ENCODE measurements at regions not wholly inside any gene's neighbourhood (a gene's known extent, or its start where the extent isn't known, plus 50 kb on each side); places are given as distances from the start of the nearest gene placed in this dataset.
A peak's percentile ranks its signal among the peaks of the same experiment; 100 is the strongest.
"Not testable (repeated sequence)": the region's sequence is repeated elsewhere in the genome, so short reads cannot be mapped to it uniquely, and the experiment has no call there.

DNA sequence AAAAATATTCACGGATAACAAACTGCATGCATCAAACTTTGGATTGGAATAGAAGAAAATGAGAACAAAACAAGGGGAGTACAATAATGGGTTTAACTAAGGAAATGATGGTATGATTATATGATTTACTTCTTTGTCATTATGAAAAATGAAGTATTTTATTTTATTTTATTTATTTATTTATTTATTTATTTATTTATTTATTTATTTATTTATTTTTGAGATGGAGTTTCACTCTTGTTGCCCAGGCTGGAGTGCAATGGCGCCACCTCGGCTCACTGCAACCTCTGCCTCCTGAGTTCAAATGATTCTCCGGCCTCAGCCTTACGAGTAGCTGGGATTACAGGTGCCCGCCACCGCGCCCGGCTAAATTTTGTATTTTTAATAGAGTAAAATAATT, 234.1 kb upstream of the SEMA3C start:
- in situ Hi-C loops (cut with MboI; ENCODE audit: low sequenced_read_pairs); H3K4me3 ChIP-seq: not testable (repeated sequence)

DNA sequence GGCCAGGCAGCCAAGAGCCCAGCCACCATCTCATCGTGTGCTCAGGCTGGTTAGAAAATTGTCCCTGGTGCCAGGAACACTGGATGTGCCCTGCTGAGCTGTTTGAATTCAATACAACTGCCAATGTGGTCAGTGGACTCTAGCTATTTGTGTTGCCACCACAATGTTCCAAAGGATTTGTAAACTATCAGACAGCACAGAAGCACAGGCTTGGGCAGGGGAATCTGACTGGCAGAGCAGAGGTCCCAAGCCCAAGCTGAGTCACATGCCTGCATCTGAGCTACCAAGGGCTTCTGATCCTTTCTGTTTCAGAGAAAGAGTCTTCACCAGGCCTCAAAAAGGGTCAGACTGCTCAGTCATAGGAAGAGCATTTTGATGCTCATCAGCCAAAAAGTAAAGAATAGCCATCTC, 232.1 kb upstream of the SEMA3C start:
- no peak overlapping the region for H3K4me3 ChIP-seq
- in situ Hi-C loops (cut with MboI; ENCODE audit: low sequenced_read_pairs) = no loop called here
- DNase-seq (ENCODE audit: low spot score in 2 of 2) = no peak
- no peaks in the 10 kb centered on the region for H3K9me3 ChIP-seq
- H3K27me3 ChIP-seq (ENCODE audit: low read depth) = no peaks in the 10 kb centered on the region
- H3K4me1 ChIP-seq = peaks cover 20% of the 10 kb centered on the region
- H3K36me3 ChIP-seq (replicated peaks) = no peaks in the 10 kb centered on the region

More for the DNA sequence above, 234.1 kb upstream of the SEMA3C start:
- peaks cover 32% of the 10 kb centered on the region for H3K4me1 ChIP-seq
- not testable (repeated sequence) for H3K27me3 ChIP-seq (ENCODE audit: low read depth); DNase-seq (ENCODE audit: low spot score in 2 of 2); H3K36me3 ChIP-seq (replicated peaks); H3K9me3 ChIP-seq

DNA sequence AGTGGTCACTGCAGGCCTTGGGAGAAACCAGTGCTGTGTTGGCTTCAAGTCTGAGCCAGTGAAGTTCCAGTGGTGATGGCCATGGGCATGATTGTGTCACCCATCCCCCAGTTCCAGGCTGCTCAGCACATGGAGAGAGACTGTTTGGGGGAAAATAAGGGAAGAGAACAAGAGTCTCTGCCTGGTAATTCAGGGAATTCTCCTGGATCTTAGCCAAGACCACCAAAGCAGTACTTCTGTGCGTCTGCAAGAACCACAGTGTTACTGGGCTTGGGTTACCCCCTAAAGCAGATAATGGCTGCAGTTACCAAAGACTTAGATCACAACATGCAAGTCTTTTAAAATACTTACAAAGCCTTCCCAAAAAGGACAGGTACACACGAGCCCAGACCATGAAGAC, 225.0 kb upstream of the SEMA3C start:
- no peaks in the 10 kb centered on the region for H3K36me3 ChIP-seq (replicated peaks)
- no peaks in the 10 kb centered on the region for H3K9me3 ChIP-seq
- peaks cover 7% of the 10 kb centered on the region; the same call in 1 of the 2 replicates for H3K4me1 ChIP-seq
- H3K27me3 ChIP-seq (ENCODE audit: low read depth) = no peaks in the 10 kb centered on the region
- no peak overlapping the region for H3K4me3 ChIP-seq
- in situ Hi-C loops (cut with MboI; ENCODE audit: low sequenced_read_pairs) = no loop called here
- no peak for DNase-seq (ENCODE audit: low spot score in 2 of 2)

DNA sequence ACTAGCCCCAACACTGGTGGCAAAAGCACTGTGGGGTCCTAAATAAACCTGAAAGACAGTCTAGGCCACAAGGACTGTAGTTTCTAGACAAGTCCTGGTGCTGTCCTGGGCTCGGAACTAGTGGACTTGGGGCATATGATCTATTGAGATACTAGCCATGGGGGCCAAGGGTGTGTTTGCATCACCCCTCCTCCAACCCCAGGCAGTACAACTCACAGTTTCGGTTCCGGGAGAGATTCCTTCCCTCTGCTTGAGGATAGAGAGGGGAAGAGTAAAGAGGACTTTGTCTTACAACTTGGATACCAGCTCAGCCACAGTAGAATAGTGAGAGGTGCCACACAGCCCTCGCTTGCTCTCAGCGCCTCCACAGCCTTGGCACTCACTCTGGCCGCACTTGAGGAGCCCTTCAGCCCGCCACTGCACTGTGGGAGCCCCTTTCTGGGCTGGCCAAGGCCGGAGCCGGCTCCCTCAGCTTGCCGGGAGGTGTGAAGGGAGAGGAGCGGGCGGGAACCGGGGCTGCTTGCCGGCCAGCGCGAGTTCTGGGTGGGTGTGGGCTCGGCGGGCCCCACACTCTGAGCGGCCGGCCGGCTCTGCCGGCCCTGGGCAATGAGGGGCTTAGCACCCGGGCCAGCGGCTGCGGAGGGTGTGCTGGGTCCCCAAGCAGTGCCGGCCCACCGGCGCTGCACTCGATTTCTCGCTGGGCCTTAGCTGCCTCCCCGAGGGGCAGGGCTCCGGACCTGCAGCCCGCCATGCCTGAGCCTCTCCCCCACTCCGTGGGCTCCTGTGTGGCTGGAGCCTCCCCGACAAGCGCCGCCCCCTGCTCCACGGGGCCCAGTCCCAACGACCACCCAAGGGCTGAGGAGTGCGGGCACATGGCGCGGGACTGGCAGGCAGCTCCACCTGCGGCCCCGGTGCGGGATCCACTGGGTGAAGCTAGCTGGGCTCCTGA, 222.7 kb upstream of the SEMA3C start:
- DNase-seq (ENCODE audit: low spot score in 2 of 2); H3K36me3 ChIP-seq (replicated peaks); H3K9me3 ChIP-seq; H3K4me1 ChIP-seq; H3K4me3 ChIP-seq; H3K27me3 ChIP-seq (ENCODE audit: low read depth); in situ Hi-C loops (cut with MboI; ENCODE audit: low sequenced_read_pairs): not testable (repeated sequence)

GRCh38 chr7:81140775-81141174, 221.9 kb upstream of the SEMA3C start:
- Histone ChIP-seq H3K27me3 (ENCODE audit: low read depth) (no peaks in the 10 kb centered on the region), H3K4me1 (no peaks in the 10 kb centered on the region), H3K4me3 (no peak overlapping the region), H3K9me3 (no peaks in the 10 kb centered on the region), H3K36me3 (replicated peaks) (no peaks in the 10 kb centered on the region)
- in situ Hi-C loops (cut with MboI; ENCODE audit: low sequenced_read_pairs) = no loop called here
- no peak for DNase-seq (ENCODE audit: low spot score in 2 of 2)

GRCh38 chr7:81140252-81140651, 221.4 kb upstream of the SEMA3C start:
- Histone ChIP-seq H3K36me3 (replicated peaks) (no peaks in the 10 kb centered on the region), H3K4me1 (no peaks in the 10 kb centered on the region), H3K9me3 (no peaks in the 10 kb centered on the region), H3K27me3 (ENCODE audit: low read depth) (no peaks in the 10 kb centered on the region), H3K4me3 (no peak overlapping the region)
- in situ Hi-C loops (cut with MboI; ENCODE audit: low sequenced_read_pairs) = no loop called here
- DNase-seq (ENCODE audit: low spot score in 2 of 2) = no peak

- in situ Hi-C loops (cut with MboI; ENCODE audit: low sequenced_read_pairs) = no loop called here
- H3K4me3 ChIP-seq = no peak overlapping the region
- H3K9me3 ChIP-seq = no peaks in the 10 kb centered on the region
- no peaks in the 10 kb centered on the region for H3K4me1 ChIP-seq
- no peaks in the 10 kb centered on the region for H3K27me3 ChIP-seq (ENCODE audit: low read depth)
- H3K36me3 ChIP-seq (replicated peaks) = no peaks in the 10 kb centered on the region
- no peak for DNase-seq (ENCODE audit: low spot score in 2 of 2)
These were observed 220.0 kb upstream of the SEMA3C start for GRCh38 chr7:81138870-81139269.

GRCh38 chr7:81135324-81135723, 216.5 kb upstream of the SEMA3C start:
- H3K4me3 ChIP-seq = no peak overlapping the region
- DNase-seq (ENCODE audit: low spot score in 2 of 2) = no peak
- in situ Hi-C loops (cut with MboI; ENCODE audit: low sequenced_read_pairs) = no loop called here
- H3K36me3 ChIP-seq (replicated peaks) = no peaks in the 10 kb centered on the region
- H3K9me3 ChIP-seq = no peaks in the 10 kb centered on the region
- no peaks in the 10 kb centered on the region for H3K4me1 ChIP-seq
- H3K27me3 ChIP-seq (ENCODE audit: low read depth) = no peaks in the 10 kb centered on the region

DNA sequence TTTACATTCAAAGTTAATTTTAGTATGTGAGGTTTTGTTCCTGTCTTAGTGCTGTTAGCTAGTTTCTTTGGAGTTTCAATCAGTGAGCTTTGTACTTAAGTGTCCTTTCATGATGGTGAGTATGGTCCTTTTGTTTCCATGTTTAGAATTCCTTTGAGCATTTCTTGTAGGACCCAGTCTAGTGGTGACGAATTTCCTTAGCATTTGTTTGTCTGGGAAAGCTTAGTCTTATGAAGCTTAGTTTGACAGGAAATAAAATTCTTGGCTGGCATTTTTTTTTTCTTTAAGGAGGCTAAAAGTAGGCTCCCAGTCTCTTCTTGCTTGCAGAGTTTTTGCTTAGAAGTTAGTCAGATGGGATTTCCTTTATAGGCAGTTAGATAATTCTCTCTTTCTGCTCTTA, 209.2 kb upstream of the SEMA3C start:
- Histone ChIP-seq H3K9me3 (peaks cover 3% of the 10 kb centered on the region), H3K36me3 (replicated peaks) (no peaks in the 10 kb centered on the region), H3K4me3 (no peak overlapping the region), H3K4me1 (peaks cover 17% of the 10 kb centered on the region), H3K27me3 (ENCODE audit: low read depth) (no peaks in the 10 kb centered on the region)
- DNase-seq (ENCODE audit: low spot score in 2 of 2) = no peak
- in situ Hi-C loops (cut with MboI; ENCODE audit: low sequenced_read_pairs) = no loop called here

DNA sequence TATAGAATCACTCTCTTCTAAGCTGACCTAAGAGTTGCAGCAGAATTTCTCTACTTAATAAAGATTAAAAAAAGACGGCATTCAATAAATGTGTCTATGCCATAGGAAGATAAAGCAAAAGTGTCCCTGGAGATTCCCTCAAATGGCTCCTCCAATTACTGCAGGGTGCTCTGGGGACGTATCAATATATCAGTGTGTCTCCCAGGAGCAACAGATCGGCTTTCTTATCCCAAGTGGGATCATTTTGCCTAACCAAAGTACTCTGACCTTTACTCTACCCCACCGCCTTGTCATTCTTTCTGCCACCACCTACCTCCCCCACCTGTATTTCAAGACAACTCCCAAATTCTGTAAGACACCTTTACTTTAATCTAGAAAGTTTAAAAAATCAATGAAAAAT, 202.0 kb upstream of the SEMA3C start:
- Histone ChIP-seq H3K4me1 (peaks cover 33% of the 10 kb centered on the region), H3K27me3 (ENCODE audit: low read depth) (no peaks in the 10 kb centered on the region), H3K9me3 (peaks cover 3% of the 10 kb centered on the region; the same call in 1 of the 2 replicates), H3K36me3 (replicated peaks) (no peaks in the 10 kb centered on the region), H3K4me3 (peak overlapping the region; percentile 1; the same call in 1 of the 2 replicates)
- in situ Hi-C loops (cut with MboI; ENCODE audit: low sequenced_read_pairs) = no loop called here
- DNase-seq (ENCODE audit: low spot score in 2 of 2) = peak; percentile 56 to 72

- no peak overlapping the region for H3K4me3 ChIP-seq
- H3K9me3 ChIP-seq = no peaks in the 10 kb centered on the region
- DNase-seq (ENCODE audit: low spot score in 2 of 2) = peak; percentile 84 to 100
- in situ Hi-C loops (cut with MboI; ENCODE audit: low sequenced_read_pairs) = no loop called here
- H3K27me3 ChIP-seq (ENCODE audit: low read depth) = no peaks in the 10 kb centered on the region
- peaks cover 33% of the 10 kb centered on the region for H3K4me1 ChIP-seq
- no peaks in the 10 kb centered on the region for H3K36me3 ChIP-seq (replicated peaks)
These were observed 201.3 kb upstream of the SEMA3C start for GRCh38 chr7:81120111-81120510.

DNA sequence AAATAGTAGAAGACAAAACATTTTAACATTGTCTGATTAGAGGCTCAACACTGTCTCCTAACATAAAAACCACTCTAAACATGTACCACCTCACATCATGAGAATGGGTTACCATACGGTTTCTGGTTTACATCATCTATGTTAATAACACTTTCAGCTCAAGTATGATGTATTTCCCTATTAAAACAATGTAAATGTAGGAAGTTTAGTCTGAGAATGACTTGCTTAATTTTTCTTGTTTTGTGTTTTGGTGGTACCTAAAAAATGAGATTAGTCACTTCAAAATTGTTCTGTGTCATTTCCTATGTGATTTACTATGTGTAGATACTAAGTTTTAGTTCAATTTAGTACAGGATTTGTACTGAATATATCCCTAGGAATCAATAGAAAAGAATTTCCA, 195.8 kb upstream of the SEMA3C start:
- in situ Hi-C loops (cut with MboI; ENCODE audit: low sequenced_read_pairs) = no loop called here
- H3K27me3 ChIP-seq (ENCODE audit: low read depth) = no peaks in the 10 kb centered on the region
- no peaks in the 10 kb centered on the region for H3K9me3 ChIP-seq
- peaks cover 50% of the 10 kb centered on the region for H3K4me1 ChIP-seq
- no peak overlapping the region for H3K4me3 ChIP-seq
- DNase-seq (ENCODE audit: low spot score in 2 of 2) = no peak
- no peaks in the 10 kb centered on the region; the same call in 1 of the 2 replicates for H3K36me3 ChIP-seq (replicated peaks)

DNA sequence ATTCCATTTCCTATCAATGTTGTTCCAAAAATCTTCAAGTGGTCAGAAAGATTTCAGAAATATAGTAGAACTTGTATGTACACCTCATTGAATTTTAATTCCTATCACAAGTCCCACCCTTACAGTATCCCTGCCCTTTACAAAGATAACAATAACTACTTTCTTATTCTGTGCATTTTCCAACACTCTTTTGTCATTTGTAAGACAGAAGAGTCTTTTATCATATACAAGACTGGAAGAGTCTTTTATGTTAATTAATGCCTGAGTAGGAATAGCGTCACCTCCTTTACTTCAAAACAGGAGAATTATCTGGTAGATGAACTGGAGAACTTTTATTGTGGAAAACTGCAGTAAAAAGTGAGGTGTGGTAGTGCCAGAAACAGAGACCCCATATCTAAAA, 193.9 kb upstream of the SEMA3C start:
- H3K27me3 ChIP-seq (ENCODE audit: low read depth) = no peaks in the 10 kb centered on the region
- in situ Hi-C loops (cut with MboI; ENCODE audit: low sequenced_read_pairs) = no loop called here

GRCh38 chr7:81111781-81112540, 193.1 kb upstream of the SEMA3C start:
- in situ Hi-C loops (cut with MboI; ENCODE audit: low sequenced_read_pairs) = no loop called here
- no peaks in the 10 kb centered on the region for H3K27me3 ChIP-seq (ENCODE audit: low read depth)
- no peak overlapping the region for H3K4me3 ChIP-seq
- no peaks in the 10 kb centered on the region; the same call in 1 of the 2 replicates for H3K36me3 ChIP-seq (replicated peaks)
- DNase-seq (ENCODE audit: low spot score in 2 of 2) = peak; percentile 60 to 65
- peaks cover 45% of the 10 kb centered on the region for H3K4me1 ChIP-seq
- H3K9me3 ChIP-seq = no peaks in the 10 kb centered on the region

More for the DNA sequence above, 193.9 kb upstream of the SEMA3C start:
- DNase-seq (ENCODE audit: low spot score in 2 of 2) = peak in 1 of 2 experiments; percentile 94
- no peaks in the 10 kb centered on the region for H3K9me3 ChIP-seq
- H3K4me3 ChIP-seq = no peak overlapping the region
- H3K36me3 ChIP-seq (replicated peaks) = no peaks in the 10 kb centered on the region; the same call in 1 of the 2 replicates
- peaks cover 45% of the 10 kb centered on the region for H3K4me1 ChIP-seq

All from HAP-1 (cell line).